ENCODE measurements at regions not wholly inside any gene's neighbourhood (a gene's known extent, or its start where the extent isn't known, plus 50 kb on each side); places are given as distances from the start of the nearest gene placed in this dataset.

DNA sequence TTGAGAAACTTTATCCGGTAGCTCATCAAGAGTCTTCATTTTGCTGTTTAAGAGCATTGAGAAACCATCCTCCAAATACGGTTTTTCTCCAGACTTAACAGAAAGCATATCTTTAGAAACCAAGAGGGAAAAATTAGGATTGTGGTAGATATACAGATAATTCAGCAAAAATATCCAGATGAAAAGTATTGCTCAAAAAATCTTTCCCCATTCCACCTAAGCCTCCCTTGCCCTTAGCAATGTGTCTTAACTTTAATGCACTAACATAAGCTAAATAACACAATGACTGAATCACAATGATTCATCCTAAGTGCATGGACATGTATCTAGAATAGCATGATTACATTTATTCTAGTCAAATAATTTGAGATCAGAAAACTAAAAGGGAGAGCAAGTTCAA lies 130.3 kb upstream of the TARS1 start:
- Histone ChIP-seq H3K36me3 (ENCODE audit: control insufficient read depth, insufficient read depth, low read length) (no peaks in the 10 kb centered on the region), H3K27me3 (replicated peaks; ENCODE audit: control insufficient read depth, insufficient read depth, low read length) (no peaks in the 10 kb centered on the region), H3K4me3 (replicated peaks; ENCODE audit: low read depth, low read length) (no peak overlapping the region)
- no peak for DNase-seq (ENCODE audit: extremely low read depth, insufficient read length)
- TF ChIP-seq, protein P1, sequence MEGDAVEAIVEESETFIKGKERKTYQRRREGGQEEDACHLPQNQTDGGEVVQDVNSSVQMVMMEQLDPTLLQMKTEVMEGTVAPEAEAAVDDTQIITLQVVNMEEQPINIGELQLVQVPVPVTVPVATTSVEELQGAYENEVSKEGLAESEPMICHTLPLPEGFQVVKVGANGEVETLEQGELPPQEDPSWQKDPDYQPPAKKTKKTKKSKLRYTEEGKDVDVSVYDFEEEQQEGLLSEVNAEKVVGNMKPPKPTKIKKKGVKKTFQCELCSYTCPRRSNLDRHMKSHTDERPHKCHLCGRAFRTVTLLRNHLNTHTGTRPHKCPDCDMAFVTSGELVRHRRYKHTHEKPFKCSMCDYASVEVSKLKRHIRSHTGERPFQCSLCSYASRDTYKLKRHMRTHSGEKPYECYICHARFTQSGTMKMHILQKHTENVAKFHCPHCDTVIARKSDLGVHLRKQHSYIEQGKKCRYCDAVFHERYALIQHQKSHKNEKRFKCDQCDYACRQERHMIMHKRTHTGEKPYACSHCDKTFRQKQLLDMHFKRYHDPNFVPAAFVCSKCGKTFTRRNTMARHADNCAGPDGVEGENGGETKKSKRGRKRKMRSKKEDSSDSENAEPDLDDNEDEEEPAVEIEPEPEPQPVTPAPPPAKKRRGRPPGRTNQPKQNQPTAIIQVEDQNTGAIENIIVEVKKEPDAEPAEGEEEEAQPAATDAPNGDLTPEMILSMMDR (IDR thresholded peaks at IDR 0.05; ENCODE audit: insufficient read depth, low read length, poor library complexity, severe bottlenecking) = no peak

DNA sequence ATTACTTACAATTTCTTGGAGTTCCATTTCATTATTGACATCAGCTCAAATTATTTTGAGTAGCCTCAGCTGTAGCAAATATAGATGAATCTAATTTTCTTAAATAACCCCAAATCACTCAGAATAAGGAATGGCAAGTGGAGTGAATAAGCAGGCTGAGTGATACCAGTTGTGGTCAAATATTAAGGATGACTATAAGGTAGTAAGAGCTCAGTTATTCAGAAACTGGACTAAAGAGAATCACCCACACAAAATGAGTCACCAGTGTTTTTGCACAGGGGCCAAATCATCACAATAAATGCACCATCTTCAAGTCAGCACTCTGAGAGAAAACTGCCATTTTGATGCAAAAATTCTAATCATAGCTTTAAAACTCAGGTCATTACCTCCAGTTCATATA lies 128.9 kb upstream of the TARS1 start:
- H3K36me3 ChIP-seq (ENCODE audit: control insufficient read depth, insufficient read depth, low read length) = no peaks in the 10 kb centered on the region
- TF ChIP-seq, protein P1 (IDR thresholded peaks at IDR 0.05; ENCODE audit: insufficient read depth, low read length, poor library complexity, severe bottlenecking) = no peak
- no peak for DNase-seq (ENCODE audit: extremely low read depth, insufficient read length)
- H3K4me3 ChIP-seq (replicated peaks; ENCODE audit: low read depth, low read length) = no peak overlapping the region
- H3K27me3 ChIP-seq (replicated peaks; ENCODE audit: control insufficient read depth, insufficient read depth, low read length) = no peaks in the 10 kb centered on the region

DNA sequence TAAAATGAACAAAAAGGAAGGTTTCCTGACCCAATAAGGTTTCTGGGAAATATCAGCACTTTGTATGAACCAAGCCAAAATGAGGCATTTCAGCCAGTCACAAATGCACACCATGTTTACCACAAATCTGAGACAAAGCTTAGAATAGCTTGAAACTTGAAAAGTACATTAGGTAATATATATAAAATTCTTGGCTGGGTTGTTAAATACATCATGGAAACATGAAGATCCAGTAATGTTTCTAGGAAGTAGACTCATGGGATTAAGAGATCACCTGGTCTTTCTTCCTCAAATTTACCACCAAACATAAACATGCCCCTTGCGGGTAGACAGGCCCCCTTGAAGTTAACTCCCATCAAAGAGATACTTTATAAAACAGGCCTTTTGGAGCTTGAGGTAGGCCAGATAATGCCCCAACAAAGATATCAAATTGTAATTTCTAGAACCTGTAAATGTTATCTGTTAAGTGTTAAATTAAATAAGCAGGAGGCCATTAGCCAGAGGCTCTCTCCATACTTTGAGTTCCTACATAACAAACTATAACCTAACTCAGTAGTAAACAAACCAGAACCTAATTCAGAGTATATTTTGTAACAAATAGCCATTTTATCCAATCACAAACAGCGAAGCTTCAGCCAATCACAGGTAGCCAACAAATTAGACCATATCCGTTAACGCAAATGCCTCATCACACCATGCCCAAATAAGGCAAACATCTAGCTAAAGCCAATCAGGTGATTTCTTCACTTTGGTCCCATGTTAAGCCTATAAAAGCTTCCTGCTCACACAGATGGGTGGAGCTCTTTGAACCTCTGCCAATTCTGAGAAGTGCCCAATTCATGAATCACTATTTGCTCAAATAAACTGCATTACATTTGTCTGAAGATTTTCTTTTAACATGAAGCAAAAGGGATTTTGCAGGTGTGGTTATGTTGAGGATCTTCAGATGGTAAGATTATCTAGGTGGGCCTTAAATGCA lies 127.9 kb upstream of the TARS1 start:
- no peaks in the 10 kb centered on the region for H3K36me3 ChIP-seq (ENCODE audit: control insufficient read depth, insufficient read depth, low read length)
- no peaks in the 10 kb centered on the region for H3K27me3 ChIP-seq (replicated peaks; ENCODE audit: control insufficient read depth, insufficient read depth, low read length)
- no peak overlapping the region for H3K4me3 ChIP-seq (replicated peaks; ENCODE audit: low read depth, low read length)
- TF ChIP-seq, protein P1 (IDR thresholded peaks at IDR 0.05; ENCODE audit: insufficient read depth, low read length, poor library complexity, severe bottlenecking) = no peak
- no peak for DNase-seq (ENCODE audit: extremely low read depth, insufficient read length)

DNA sequence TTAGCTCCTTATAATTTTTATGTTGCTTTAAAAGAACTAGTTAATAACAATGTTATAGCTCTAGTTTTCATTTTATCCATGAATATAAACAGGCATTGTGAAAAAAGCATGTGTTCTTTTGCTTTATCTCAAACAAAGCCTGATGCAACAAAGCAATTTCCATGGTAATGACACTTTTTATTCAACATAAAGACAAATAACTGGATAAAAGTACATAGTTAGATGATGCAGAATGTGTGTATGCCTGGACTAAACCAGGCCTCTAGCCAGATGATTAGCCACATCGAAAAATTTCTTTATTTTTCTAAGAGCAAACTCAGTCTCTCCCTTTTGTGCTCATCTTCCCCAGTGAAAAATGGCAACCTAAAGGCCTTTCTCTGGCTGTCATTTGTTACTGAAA lies 125.6 kb upstream of the TARS1 start:
- TF ChIP-seq, protein P1 (IDR thresholded peaks at IDR 0.05; ENCODE audit: insufficient read depth, low read length, poor library complexity, severe bottlenecking) = no peak
- H3K36me3 ChIP-seq (ENCODE audit: control insufficient read depth, insufficient read depth, low read length) = no peaks in the 10 kb centered on the region
- H3K27me3 ChIP-seq (replicated peaks; ENCODE audit: control insufficient read depth, insufficient read depth, low read length) = no peaks in the 10 kb centered on the region; the same call in 1 of the 2 replicates
- no peak overlapping the region for H3K4me3 ChIP-seq (replicated peaks; ENCODE audit: low read depth, low read length)
- DNase-seq (ENCODE audit: extremely low read depth, insufficient read length) = no peak

DNA sequence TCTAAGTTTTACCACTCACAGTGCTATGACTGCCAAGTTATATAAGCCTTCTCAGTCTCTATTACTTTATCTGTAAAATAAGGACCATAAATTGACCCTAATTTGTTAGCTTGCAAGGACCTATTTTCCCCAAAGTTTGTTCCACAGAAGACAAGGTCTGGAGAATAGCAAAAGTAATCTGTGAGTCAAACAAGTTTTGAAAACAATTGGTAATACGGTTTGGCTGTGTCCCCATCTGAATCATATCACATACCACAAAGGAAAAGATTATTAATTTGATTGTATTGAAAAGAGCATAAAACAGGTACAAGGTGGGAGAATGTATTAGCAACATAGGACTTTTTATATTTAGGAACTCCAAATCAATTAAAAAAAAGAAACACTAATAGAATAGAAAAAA lies 124.0 kb upstream of the TARS1 start:
- TF ChIP-seq, protein P1 (IDR thresholded peaks at IDR 0.05; ENCODE audit: insufficient read depth, low read length, poor library complexity, severe bottlenecking) = no peak
- no peak for DNase-seq (ENCODE audit: extremely low read depth, insufficient read length)
- H3K27me3 ChIP-seq (replicated peaks; ENCODE audit: control insufficient read depth, insufficient read depth, low read length) = no peaks in the 10 kb centered on the region; the same call in 1 of the 2 replicates
- H3K36me3 ChIP-seq (ENCODE audit: control insufficient read depth, insufficient read depth, low read length) = no peaks in the 10 kb centered on the region
- no peak overlapping the region for H3K4me3 ChIP-seq (replicated peaks; ENCODE audit: low read depth, low read length)

Measured in GM06990 (cell line).